ENCODE measurements at regions not wholly inside any gene's neighbourhood (a gene's known extent, or its start where the extent isn't known, plus 50 kb on each side); places are given as distances from the start of the nearest gene placed in this dataset.

GRCh38 chr4:177256950-177257349 lies 52.7 kb upstream of the NEIL3 start:
- no peak for DNase-seq

GRCh38 chr4:177259466-177259865 lies 50.2 kb upstream of the NEIL3 start:
- DNase-seq = peak; percentile 72
